HFF-Myc (cell line): ENCODE measurements at regions not wholly inside any gene's neighbourhood (a gene's known extent, or its start where the extent isn't known, plus 50 kb on each side); places are given as distances from the start of the nearest gene placed in this dataset.

Experiments
- DNase-seq: peaks from one replicate; pipeline ENCODE4 v3.0.0-alpha.2; 2011; ENCODE audit warnings: low read depth; ENCODE audit errors: extremely low read depth
- H3K4me3 ChIP-seq: replicated peaks from 2 replicates; pipeline ENCODE4 v1.5.1; 2011; ENCODE audit warnings: low read depth, mild to moderate bottlenecking, control low read depth, low read length
- TF ChIP-seq, protein P1 (sequence below): IDR thresholded peaks from 2 replicates; pipeline ENCODE4 v1.5.1; 2012; ENCODE audit warnings: mild to moderate bottlenecking, low read depth, low read length, control low read depth; ENCODE audit errors: missing control alignments

DNA sequence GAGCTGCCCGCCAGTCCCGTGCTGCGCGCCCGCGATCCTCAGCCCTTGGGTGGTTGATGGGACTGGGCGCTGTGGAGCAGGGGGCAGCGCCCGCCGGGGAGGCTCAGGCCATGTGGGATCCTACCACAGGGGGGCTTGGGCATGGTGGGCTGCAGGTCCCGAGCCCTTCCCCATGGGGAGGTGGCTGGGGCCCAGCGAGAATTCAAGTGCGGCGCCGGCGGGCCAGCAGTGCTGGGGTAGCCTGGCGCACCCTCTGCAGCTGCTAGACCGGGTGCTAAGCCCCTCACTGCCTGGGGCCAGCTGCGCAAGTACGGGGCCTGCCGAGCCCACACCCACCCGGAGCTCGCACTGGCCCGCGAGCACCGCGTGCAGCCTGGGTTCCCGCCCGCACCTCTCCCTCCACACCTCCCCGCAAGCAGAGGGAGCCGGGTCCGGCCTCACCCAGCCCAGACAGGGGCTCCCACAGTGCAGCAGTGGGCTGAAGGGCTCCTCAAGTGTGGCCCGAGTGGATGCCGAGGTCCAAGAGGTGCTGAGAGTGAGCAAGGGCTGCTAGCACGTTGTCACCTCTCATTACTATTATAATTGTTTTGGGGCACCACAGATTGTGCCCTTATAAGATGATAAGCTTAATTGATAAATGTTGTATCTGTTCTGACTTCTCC lies 333.2 kb downstream of the CASP12 start:
- DNase-seq, result no peak
- H3K4me3 ChIP-seq, result no peak overlapping the region
- TF ChIP-seq, protein P1, sequence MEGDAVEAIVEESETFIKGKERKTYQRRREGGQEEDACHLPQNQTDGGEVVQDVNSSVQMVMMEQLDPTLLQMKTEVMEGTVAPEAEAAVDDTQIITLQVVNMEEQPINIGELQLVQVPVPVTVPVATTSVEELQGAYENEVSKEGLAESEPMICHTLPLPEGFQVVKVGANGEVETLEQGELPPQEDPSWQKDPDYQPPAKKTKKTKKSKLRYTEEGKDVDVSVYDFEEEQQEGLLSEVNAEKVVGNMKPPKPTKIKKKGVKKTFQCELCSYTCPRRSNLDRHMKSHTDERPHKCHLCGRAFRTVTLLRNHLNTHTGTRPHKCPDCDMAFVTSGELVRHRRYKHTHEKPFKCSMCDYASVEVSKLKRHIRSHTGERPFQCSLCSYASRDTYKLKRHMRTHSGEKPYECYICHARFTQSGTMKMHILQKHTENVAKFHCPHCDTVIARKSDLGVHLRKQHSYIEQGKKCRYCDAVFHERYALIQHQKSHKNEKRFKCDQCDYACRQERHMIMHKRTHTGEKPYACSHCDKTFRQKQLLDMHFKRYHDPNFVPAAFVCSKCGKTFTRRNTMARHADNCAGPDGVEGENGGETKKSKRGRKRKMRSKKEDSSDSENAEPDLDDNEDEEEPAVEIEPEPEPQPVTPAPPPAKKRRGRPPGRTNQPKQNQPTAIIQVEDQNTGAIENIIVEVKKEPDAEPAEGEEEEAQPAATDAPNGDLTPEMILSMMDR, result no peak

DNA sequence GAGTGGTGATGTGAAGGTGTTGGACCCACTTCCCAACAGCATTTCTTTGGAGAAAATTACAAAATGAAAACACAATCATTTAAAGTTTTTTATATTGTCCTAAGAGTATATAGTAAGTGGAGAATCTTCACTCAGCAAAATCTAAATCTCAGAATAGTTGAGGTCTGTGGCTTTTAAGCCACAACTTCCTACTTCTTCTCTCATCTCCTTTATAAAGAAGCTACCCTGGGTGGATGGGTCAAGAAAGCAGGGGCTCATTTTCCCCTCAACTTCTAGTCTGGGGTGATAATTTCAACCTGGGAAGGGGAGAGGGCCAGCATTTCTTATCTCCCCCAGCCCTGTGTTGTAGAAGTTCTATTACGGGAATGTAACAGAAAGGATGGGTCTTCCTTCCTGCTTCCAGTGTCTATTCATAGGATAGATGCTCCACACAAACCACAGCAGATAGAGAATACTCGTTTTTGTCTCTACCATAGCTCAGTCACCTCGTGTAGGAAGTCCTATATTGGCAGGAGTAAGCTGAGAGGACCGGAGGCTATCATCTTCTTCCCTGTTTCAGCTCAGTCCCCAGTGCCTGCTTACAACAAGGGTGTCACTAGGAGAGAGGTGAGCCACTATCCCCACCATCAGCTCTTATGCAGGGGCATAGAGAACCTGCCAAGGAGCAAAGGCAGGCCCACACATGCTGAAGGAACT lies 341.5 kb downstream of the CASP12 start:
- DNase-seq, result no peak
- TF ChIP-seq, protein P1, result no peak
- no peak overlapping the region for H3K4me3 ChIP-seq

DNA sequence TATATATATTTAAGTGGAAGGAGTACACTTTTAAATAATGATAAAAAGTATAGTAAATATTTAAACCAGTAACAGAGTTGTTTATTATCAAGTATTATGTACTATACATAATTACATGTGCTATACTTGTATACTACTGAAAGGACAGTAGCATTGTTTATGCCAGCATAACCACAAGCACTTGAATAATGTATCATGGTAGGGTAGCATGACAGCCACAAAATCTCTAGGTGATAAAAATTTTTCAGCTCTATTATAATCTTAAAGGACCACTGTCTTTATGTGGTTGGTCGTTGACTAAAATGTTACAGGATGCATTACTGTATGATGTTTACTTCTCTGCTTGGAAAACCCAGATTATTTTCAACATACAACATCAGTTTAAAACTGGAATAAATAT lies 349.2 kb downstream of the CASP12 start:
- DNase-seq, result no peak
- TF ChIP-seq, protein P1, result no peak
- no peak overlapping the region for H3K4me3 ChIP-seq

DNA sequence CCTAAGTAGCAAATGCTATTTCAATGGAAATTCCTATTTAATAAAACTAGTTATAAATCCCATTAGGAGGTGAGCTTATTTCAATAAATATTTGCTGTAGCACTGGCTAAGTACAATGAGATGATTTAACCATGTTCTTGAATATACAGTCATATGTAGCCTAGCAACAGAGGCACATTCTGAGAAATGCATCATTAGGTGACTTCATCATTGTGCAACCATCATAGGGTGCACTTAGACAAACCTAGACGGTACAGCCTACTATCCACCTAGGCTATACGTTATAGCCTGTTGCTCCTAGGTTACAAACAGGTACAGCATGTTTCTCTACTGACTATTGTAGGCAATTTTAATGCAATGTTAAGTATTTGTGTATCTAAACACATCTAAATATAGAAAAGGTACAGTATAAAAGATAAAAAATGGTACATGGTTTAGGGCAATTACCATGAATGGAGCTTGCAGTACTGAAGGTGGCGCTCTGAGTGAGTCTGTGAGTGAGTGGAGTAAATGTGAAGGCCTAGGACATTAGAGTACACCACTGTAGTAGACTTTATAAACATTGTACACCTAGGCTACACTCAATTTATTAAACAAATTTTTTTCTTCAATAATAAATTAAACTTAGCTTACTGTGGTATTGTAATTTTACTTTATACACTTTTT lies 350.1 kb downstream of the CASP12 start:
- H3K4me3 ChIP-seq, result no peak overlapping the region
- no peak for DNase-seq
- TF ChIP-seq, protein P1, result no peak

GRCh38 chr11:104546501-104546900 lies 351.8 kb downstream of the CASP12 start:
- no peak for DNase-seq
- no peak overlapping the region for H3K4me3 ChIP-seq
- TF ChIP-seq, protein P1, result no peak

DNA sequence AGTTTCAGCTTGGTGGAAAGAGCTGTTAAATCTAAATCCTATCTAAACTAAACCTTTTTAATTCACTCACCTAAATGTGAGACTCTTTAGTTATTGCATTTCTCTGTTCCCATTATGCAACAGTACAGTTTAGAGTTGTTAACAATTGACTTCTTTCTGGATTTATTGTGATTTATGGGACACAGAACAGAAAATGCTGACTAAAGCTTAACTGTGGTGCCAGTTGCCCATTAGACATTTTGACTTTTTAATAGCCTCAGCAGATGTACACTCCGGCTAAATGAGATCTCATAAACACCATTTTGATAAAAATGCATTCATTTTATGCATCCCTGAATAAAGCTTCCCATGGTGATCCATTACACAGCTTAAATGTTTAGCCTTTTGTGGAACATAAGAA lies 356.6 kb downstream of the CASP12 start:
- no peak for DNase-seq
- TF ChIP-seq, protein P1, result no peak
- no peak overlapping the region for H3K4me3 ChIP-seq
